ENCODE measurements at regions not wholly inside any gene's neighbourhood (a gene's known extent, or its start where the extent isn't known, plus 50 kb on each side); places are given as distances from the start of the nearest gene placed in this dataset.

DNA sequence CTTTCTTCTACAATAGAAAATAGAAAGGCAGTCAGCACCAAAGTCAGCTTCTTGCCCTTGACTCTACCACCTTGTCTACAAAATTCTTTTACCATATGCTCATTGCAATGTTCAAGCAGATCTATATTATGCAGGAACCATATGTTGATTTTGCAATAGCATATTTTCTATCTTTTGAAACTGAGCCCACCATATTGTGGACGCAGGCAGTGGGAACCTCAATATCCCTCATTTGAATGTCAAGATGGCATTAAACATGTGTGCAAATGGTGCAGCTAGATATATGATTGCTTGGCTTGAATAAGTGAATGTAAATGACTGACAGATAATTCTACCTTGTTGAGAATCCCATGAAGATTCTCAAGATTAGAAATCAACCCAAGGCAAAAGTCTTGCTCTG, 412.7 kb upstream of the FSHR start:
- Histone ChIP-seq H3K4me3 (no peak overlapping the region), H3K9me3 (no peaks in the 10 kb centered on the region), H3K27me3 (no peaks in the 10 kb centered on the region), H3K4me1 (no peaks in the 10 kb centered on the region), H3K27ac (no peak overlapping the region), H3K36me3 (no peaks in the 10 kb centered on the region)
- intact Hi-C loops (cut with DNase I): no loop called here
- ATAC-seq (no peak), DNase-seq (no peak)
- TF ChIP-seq, protein P1, sequence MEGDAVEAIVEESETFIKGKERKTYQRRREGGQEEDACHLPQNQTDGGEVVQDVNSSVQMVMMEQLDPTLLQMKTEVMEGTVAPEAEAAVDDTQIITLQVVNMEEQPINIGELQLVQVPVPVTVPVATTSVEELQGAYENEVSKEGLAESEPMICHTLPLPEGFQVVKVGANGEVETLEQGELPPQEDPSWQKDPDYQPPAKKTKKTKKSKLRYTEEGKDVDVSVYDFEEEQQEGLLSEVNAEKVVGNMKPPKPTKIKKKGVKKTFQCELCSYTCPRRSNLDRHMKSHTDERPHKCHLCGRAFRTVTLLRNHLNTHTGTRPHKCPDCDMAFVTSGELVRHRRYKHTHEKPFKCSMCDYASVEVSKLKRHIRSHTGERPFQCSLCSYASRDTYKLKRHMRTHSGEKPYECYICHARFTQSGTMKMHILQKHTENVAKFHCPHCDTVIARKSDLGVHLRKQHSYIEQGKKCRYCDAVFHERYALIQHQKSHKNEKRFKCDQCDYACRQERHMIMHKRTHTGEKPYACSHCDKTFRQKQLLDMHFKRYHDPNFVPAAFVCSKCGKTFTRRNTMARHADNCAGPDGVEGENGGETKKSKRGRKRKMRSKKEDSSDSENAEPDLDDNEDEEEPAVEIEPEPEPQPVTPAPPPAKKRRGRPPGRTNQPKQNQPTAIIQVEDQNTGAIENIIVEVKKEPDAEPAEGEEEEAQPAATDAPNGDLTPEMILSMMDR (IDR thresholded peaks at IDR 0.05): no peak

DNA sequence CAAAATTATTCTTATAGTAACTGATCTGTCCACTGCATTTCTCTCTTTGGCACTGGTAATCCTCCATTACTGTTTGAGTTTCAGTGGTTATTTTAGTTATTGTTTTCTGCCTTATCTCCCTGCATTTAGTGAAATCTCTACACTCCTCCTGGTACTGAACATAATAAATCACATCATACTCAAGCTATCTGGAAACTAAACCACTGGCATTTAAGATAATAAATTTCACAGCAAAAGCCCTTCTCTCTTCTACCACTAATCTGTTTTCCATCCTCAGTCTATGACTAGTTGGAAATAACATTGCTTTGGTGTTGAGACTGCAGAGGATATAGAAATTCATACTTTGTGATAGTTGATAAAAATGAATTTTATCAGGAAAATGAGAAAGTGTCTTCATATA, 399.3 kb upstream of the FSHR start:
- Histone ChIP-seq H3K4me3 (no peak overlapping the region), H3K27me3 (no peaks in the 10 kb centered on the region), H3K4me1 (no peaks in the 10 kb centered on the region), H3K27ac (no peak overlapping the region), H3K36me3 (no peaks in the 10 kb centered on the region), H3K9me3 (no peaks in the 10 kb centered on the region)
- DNase-seq: no peak
- TF ChIP-seq, protein P1 (IDR thresholded peaks at IDR 0.05): no peak
- no peak for ATAC-seq
- intact Hi-C loops (cut with DNase I): no loop called here

GRCh38 chr2:49532702-49533101, 378.4 kb upstream of the FSHR start:
- peaks cover 5% of the 10 kb centered on the region for H3K9me3 ChIP-seq
- no peaks in the 10 kb centered on the region for H3K27me3 ChIP-seq
- no peak for DNase-seq
- no peak for ATAC-seq
- no peaks in the 10 kb centered on the region for H3K4me1 ChIP-seq
- no peaks in the 10 kb centered on the region for H3K36me3 ChIP-seq
- TF ChIP-seq, protein P1 (IDR thresholded peaks at IDR 0.05): no peak
- H3K27ac ChIP-seq: no peak overlapping the region
- H3K4me3 ChIP-seq: no peak overlapping the region
- intact Hi-C loops (cut with DNase I): no loop called here

GRCh38 chr2:49515996-49516782, 361.9 kb upstream of the FSHR start:
- Histone ChIP-seq H3K4me1 (no peaks in the 10 kb centered on the region), H3K27ac (no peak overlapping the region), H3K4me3 (no peak overlapping the region), H3K27me3 (no peaks in the 10 kb centered on the region), H3K36me3 (no peaks in the 10 kb centered on the region), H3K9me3 (no peaks in the 10 kb centered on the region)
- TF ChIP-seq, protein P1 (IDR thresholded peaks at IDR 0.05): no peak
- intact Hi-C loops (cut with DNase I): no loop called here
- no peak for ATAC-seq
- DNase-seq: no peak

- Histone ChIP-seq H3K9me3 (no peaks in the 10 kb centered on the region), H3K36me3 (no peaks in the 10 kb centered on the region), H3K4me3 (no peak overlapping the region), H3K27me3 (no peaks in the 10 kb centered on the region), H3K27ac (no peak overlapping the region), H3K4me1 (no peaks in the 10 kb centered on the region)
- DNase-seq (no peak), ATAC-seq (no peak)
- intact Hi-C loops (cut with DNase I): no loop called here
- TF ChIP-seq, protein P1 (IDR thresholded peaks at IDR 0.05): no peak
Measured at GRCh38 chr2:49514201-49514600, 359.9 kb upstream of the FSHR start.

Measured in upper lobe of right lung (tissue), 1 donor.